Neutrophil (primary cell): ENCODE measurements at regions not wholly inside any gene's neighbourhood (a gene's known extent, or its start where the extent isn't known, plus 50 kb on each side); places are given as distances from the start of the nearest gene placed in this dataset.
"Not testable (repeated sequence)": the region's sequence is repeated elsewhere in the genome, so short reads cannot be mapped to it uniquely, and the experiment has no call there.

Experiments
- H3K27ac ChIP-seq: fragments of 200-600 bp; sonication (generic); 2 replicates; pipeline ENCODE4 v1.5.1; 2016; ENCODE audit warnings: mild to moderate bottlenecking, moderate library complexity
- H3K27me3 ChIP-seq: fragments of 200-600 bp; sonication (generic); 2 replicates; pipeline ENCODE4 v1.6.0; 2016; ENCODE audit warnings: mild to moderate bottlenecking
- H3K36me3 ChIP-seq: fragments of 200-600 bp; sonication (generic); 2 replicates; pipeline ENCODE4 v1.5.1; 2017
- H3K4me1 ChIP-seq, 2 experiments: fragments of 200-600 bp in 1 of 2; sonication (generic) in 1 of 2; 1 replicate in 1 of 2; 2 replicates in 1 of 2; pipeline versions ENCODE4 v1.5.1 to v1.6.1; 2013 to 2016; ENCODE audit warnings: low read depth in 1 of 2, low read length in 1 of 2, mild to moderate bottlenecking in 1 of 2, moderate library complexity in 1 of 2; ENCODE audit not compliant: control insufficient read depth in 1 of 2, insufficient read depth in 1 of 2
- H3K4me3 ChIP-seq, 2 experiments: fragments of 200-600 bp in 1 of 2; sonication (generic) in 1 of 2; 1 replicate in 1 of 2; 2 replicates in 1 of 2; pipeline ENCODE4 v1.5.1; 2013 to 2016; ENCODE audit warnings: low read depth in 1 of 2, low read length in 1 of 2, mild to moderate bottlenecking in 1 of 2, moderate library complexity in 1 of 2
- H3K9me3 ChIP-seq: fragments of 200-600 bp; sonication (generic); 2 replicates; pipeline ENCODE4 v1.5.1; 2016
- CTCF ChIP-seq: fragments of 200-600 bp; sonication (generic); IDR thresholded peaks from 2 replicates; pipeline ENCODE4 v1.5.1; 2016; ENCODE audit warnings: antibody characterized with exemption

GRCh38 chr11:45392154-45392553, 106.0 kb upstream of the SYT13 start:
- H3K4me1 ChIP-seq, result no peaks in the 10 kb centered on the region
- no peak for TF ChIP-seq CTCF
- H3K36me3 ChIP-seq, result no peaks in the 10 kb centered on the region
- peaks cover 64% of the 10 kb centered on the region for H3K27me3 ChIP-seq
- H3K9me3 ChIP-seq, result no peaks in the 10 kb centered on the region
- H3K4me3 ChIP-seq, result no peak overlapping the region
- H3K27ac ChIP-seq, result no peak overlapping the region

GRCh38 chr11:45391168-45391850, 105.2 kb upstream of the SYT13 start:
- peaks cover 65% of the 10 kb centered on the region for H3K27me3 ChIP-seq
- no peaks in the 10 kb centered on the region for H3K9me3 ChIP-seq
- H3K4me3 ChIP-seq, result no peak overlapping the region
- TF ChIP-seq CTCF, result no peak
- no peaks in the 10 kb centered on the region for H3K4me1 ChIP-seq
- no peaks in the 10 kb centered on the region for H3K36me3 ChIP-seq
- H3K27ac ChIP-seq, result no peak overlapping the region

GRCh38 chr11:45390407-45390806, 104.3 kb upstream of the SYT13 start:
- Histone ChIP-seq H3K9me3 (no peaks in the 10 kb centered on the region), H3K4me1 (no peaks in the 10 kb centered on the region), H3K4me3 (no peak overlapping the region), H3K27me3 (peaks cover 64% of the 10 kb centered on the region), H3K36me3 (no peaks in the 10 kb centered on the region), H3K27ac (no peak overlapping the region)
- no peak for TF ChIP-seq CTCF

GRCh38 chr11:45388472-45388871, 102.3 kb upstream of the SYT13 start:
- Histone ChIP-seq H3K27me3 (peaks cover 79% of the 10 kb centered on the region), H3K27ac (no peak overlapping the region), H3K9me3 (no peaks in the 10 kb centered on the region), H3K4me3 (no peak overlapping the region), H3K4me1 (no peaks in the 10 kb centered on the region), H3K36me3 (no peaks in the 10 kb centered on the region)
- TF ChIP-seq CTCF, result no peak

GRCh38 chr11:45387885-45388284, 101.7 kb upstream of the SYT13 start:
- H3K36me3 ChIP-seq, H3K27ac ChIP-seq, H3K9me3 ChIP-seq, H3K4me3 ChIP-seq, H3K4me1 ChIP-seq: not testable (repeated sequence)
- H3K27me3 ChIP-seq, result peaks cover 85% of the 10 kb centered on the region

- H3K36me3 ChIP-seq, result no peaks in the 10 kb centered on the region
- H3K27me3 ChIP-seq, result peaks cover 94% of the 10 kb centered on the region
- no peaks in the 10 kb centered on the region for H3K9me3 ChIP-seq
- H3K4me1 ChIP-seq, result no peaks in the 10 kb centered on the region
- H3K27ac ChIP-seq, result no peak overlapping the region
- TF ChIP-seq CTCF, result no peak
- no peak overlapping the region for H3K4me3 ChIP-seq
Measured at GRCh38 chr11:45386972-45387371, 100.8 kb upstream of the SYT13 start.
